HCT116 (cell line): ENCODE measurements at regions not wholly inside any gene's neighbourhood (a gene's known extent, or its start where the extent isn't known, plus 50 kb on each side); places are given as distances from the start of the nearest gene placed in this dataset.

ENCODE experiments used
- CBX3 ChIP-seq: IDR thresholded peaks from 2 replicates; pipeline ENCODE4 v1.6.1; 2012; ENCODE audit warnings: low read depth
- CEBPB ChIP-seq: IDR thresholded peaks from 2 replicates; pipeline ENCODE4 v1.6.1; 2012; ENCODE audit warnings: low read depth
- CTCF ChIP-seq, 3 experiments: fragments of 200-600 bp in 1 of 3; sonication (generic) in 1 of 3; IDR thresholded peaks in 2 of 3; conservative IDR thresholded peaks in 1 of 3; 2 replicates each; pipeline ENCODE4 v1.5.1; 2012 to 2017; ENCODE audit warnings: low read depth in 2 of 3, low read length in 2 of 3, antibody characterized with exemption in 1 of 3, borderline replicate concordance in 1 of 3, control low read depth in 1 of 3, mild to moderate bottlenecking in 1 of 3, mixed read lengths in 1 of 3, mixed run types in 1 of 3, moderate library complexity in 1 of 3; ENCODE audit not compliant: insufficient read depth in 1 of 3
- EZH2 ChIP-seq: fragments of 200-600 bp; sonication (generic); IDR thresholded peaks from 2 replicates; pipeline ENCODE4 v1.6.1; 2017; ENCODE audit warnings: antibody characterized with exemption, mixed run types
- EZH2phosphoT487 ChIP-seq: fragments of 200-600 bp; IDR thresholded peaks from 2 replicates; pipeline ENCODE4 v1.6.1; 2018; ENCODE audit warnings: antibody characterized with exemption, borderline replicate concordance
- POLR2A ChIP-seq: IDR thresholded peaks from 2 replicates; pipeline ENCODE4 v1.7.0; 2011; ENCODE audit warnings: borderline replicate concordance; ENCODE audit not compliant: insufficient read depth, insufficient read length; ENCODE audit errors: extremely low read depth
- POLR2AphosphoS5 ChIP-seq: IDR thresholded peaks from 2 replicates; pipeline ENCODE4 v1.6.1; 2011; ENCODE audit warnings: mild to moderate bottlenecking, low read depth, low read length, moderate library complexity
- SIN3A ChIP-seq: IDR thresholded peaks from 2 replicates; pipeline ENCODE4 v1.6.1; 2012; ENCODE audit warnings: low read depth
- SP1 ChIP-seq: IDR thresholded peaks from 2 replicates; pipeline ENCODE4 v1.6.1; 2012; ENCODE audit warnings: low read depth
- YY1 ChIP-seq: IDR thresholded peaks from 2 replicates; pipeline ENCODE4 v1.6.1; 2011; ENCODE audit warnings: low read length, low read depth, moderate library complexity, mild to moderate bottlenecking; ENCODE audit not compliant: insufficient replicate concordance; ENCODE audit errors: extremely low read depth
- ZNF274 ChIP-seq: fragments of 200-500 bp; sonication (Bioruptor generic); IDR thresholded peaks from 2 replicates; pipeline ENCODE4 v1.6.1; 2014; ENCODE audit warnings: mild to moderate bottlenecking, low read depth, low read length, inconsistent platforms

DNA sequence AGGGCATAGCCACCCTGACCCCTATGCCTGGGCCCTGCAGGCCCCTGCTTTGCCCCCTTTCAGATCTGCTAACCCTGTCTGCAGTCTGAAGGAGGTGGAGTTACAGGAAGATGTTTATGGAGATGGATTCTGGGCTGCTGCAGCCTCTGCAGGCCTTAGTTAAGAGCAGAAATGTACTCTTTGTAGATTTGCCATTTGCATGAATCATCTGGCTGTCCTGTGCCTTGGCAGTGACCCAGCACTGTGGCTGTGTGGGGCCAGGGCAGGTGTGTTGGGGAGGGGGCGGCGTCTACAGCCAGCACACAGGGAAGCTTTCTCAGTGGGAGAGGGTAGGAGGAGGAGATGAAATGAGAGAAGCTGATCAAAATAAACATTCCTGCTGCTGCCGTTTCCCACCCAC lies 867.3 kb downstream of the PLA2G4A start:
- TF ChIP-seq CTCF (IDR thresholded peaks at IDR 0.05 in 2 of 3, conservative IDR thresholded peaks at IDR 0.05 in 1 of 3; ENCODE audit: borderline replicate concordance in 1 of 3, insufficient read depth in 1 of 3, low read depth in 2 of 3, low read length in 2 of 3) (no peak), CEBPB (no peak), CBX3 (no peak), POLR2A (no peak), EZH2 (no peak), POLR2AphosphoS5 (no peak), ZNF274 (no peak), YY1 (no peak), SP1 (no peak), EZH2phosphoT487 (no peak), SIN3A (no peak)
